ENCODE measurements at regions not wholly inside any gene's neighbourhood (a gene's known extent, or its start where the extent isn't known, plus 50 kb on each side); places are given as distances from the start of the nearest gene placed in this dataset.

- Histone ChIP-seq H3F3A (ENCODE audit: low read length, unreplicated experiment) (no peaks in the 10 kb centered on the region), H3K9me3 (ENCODE audit: low read length) (no peaks in the 10 kb centered on the region), H3K4me1 (ENCODE audit: insufficient read depth, low read length) (0 out of 2 replicates have a peak, but pooled peaks cover 2% of the 10 kb centered on the region), H3K27ac (ENCODE audit: low read length) (no peak overlapping the region), H3K36me3 (ENCODE audit: low read depth, low read length) (no peaks in the 10 kb centered on the region), H3K4me2 (ENCODE audit: low read length) (no peak overlapping the region), H3K9me2 (replicated peaks; ENCODE audit: low read length) (no peaks in the 10 kb centered on the region), H3K4me3 (ENCODE audit: low read length) (no peak overlapping the region), H3K79me2 (ENCODE audit: low read length) (no peaks in the 10 kb centered on the region), H2AFZ (ENCODE audit: low read length) (no peak overlapping the region), H3K27me3 (ENCODE audit: low read length) (no peaks in the 10 kb centered on the region), H4K20me1 (ENCODE audit: low read length) (no peaks in the 10 kb centered on the region), H3K9ac (ENCODE audit: low read length) (no peak overlapping the region)
- intact Hi-C loops (cut with micrococcal nuclease): no loop called here
- BruUV-seq (replicated peaks): no TSS peak
- ChIA-PET POLR2A (ENCODE audit: unreplicated experiment) (no interaction called here), CTCF (no interaction called here)
- TF ChIP-seq EZH2phosphoT487 (IDR thresholded peaks at IDR 0.05; ENCODE audit: borderline replicate concordance, low read length) (no peak), EZH2 (IDR thresholded peaks at IDR 0.05; ENCODE audit: low read length, unreplicated experiment) (no peak), CTCF (conservative IDR thresholded peaks at IDR 0.05; ENCODE audit: low read depth, low read length) (no peak)
- ATAC-seq (no peak), DNase-seq (no peak)
These were observed 57.8 kb upstream of the USP24 start for GRCh38 chr1:55272994-55273393.
